ENCODE measurements at regions not wholly inside any gene's neighbourhood (a gene's known extent, or its start where the extent isn't known, plus 50 kb on each side); places are given as distances from the start of the nearest gene placed in this dataset.

DNA sequence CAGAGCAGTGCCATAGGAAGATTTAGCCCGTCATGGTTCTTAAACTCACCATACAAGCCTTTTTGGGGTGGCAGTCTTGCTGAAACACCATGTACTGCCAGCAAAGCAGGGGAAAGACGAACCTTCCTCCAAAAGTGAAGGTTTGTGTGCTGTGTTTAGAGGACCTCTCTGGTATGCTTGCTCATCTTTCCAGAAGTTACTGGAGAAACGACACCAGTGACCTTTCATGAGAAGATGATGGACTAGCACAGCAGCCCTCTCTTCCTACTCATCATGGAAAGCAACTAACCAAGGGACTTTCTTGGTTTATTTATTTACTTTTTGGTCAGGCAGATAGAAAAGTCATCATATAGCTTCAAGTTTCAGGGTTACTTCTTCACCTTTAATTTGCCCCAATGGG is 247.4 kb downstream of the PTEN start:
- DNase-seq (ENCODE audit: low read depth): no peak

DNA sequence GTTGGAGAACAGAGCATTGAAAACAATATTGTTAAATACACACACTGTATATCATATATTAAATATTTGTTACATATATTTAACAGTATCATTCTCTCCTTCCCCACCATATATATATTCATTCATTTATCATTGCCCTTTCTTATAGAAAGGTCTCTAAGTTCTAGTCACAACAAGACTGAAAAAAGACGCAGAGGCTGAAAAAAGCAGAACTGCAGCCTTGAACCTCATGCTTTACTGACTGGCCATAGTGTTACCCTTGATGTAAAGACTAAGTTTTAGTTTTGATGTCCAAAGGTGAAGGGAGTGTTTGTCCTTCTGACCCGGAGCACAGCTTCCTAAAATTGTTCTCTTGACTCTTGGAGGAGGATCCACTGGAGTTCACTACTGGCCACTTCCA is 247.9 kb downstream of the PTEN start:
- DNase-seq (ENCODE audit: low read depth): no peak

DNA sequence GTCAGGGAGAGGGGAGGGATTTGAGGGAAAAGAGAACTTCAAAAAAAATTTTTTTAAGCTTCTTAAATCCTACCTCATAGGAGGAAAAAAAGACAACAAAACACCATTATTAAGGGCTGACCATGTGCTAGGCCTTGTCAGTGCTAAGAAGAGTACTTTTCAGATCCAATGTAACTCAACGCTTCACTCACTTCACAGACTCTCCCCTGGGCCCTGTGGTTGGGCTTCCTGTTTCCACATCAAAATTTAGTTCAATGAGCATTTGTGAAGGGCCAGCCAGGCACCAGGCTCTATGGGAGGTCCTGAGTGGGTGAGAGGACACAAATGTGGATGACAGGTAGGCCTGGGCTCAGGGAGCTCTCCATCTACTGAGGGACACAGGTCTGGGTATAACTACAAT is 249.8 kb downstream of the PTEN start:
- DNase-seq (ENCODE audit: low read depth): no peak

DNA sequence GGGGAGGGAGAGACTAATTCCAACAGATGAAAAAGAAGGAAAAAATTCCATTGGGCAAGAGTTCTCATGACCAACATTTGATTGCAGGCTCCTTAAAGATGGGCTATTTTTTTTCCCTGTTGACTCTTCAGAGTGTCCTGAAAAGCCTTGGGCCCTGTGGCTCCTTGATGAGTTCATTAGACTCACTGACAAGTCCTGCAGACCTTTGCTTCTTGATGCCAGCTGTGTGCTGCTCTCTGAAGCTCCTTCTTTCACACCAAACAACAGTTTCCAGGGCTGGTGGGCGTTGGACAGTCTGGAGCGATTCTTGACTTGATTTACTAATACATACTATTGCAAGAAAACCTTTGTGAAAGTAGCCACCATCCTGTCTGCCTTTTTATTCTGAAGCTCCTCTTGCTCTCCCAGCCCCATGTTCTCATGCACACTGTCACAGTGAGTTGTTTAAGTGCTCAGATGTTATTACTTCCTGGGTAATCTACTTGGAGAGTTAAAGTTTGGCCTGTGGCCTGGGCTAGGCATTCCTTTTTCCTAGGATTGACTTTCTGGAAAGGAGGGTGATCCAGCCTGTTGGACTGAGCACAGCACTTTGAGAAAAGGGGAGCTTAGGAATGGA is 250.3 kb downstream of the PTEN start:
- no peak for DNase-seq (ENCODE audit: low read depth)

DNA sequence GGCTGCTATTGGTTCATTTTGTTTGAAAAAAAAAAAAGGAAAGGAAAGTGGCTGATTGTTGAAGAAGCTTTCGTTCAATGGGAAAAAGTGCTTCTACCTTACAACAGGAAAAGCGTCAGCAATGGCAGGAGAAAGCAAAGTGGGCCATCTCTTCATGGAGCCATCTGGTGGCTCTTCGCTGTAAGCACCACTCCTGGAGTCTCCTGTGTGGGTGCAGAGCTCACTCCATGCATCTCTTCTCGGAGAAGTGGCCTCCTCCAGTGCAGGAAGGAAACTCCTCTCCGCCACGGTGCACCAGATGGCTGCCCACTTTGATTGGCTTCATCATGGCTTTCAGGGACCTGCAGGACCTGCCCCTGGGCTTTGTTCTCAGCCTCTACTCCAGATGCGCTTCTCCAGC is 250.9 kb downstream of the PTEN start:
- no peak for DNase-seq (ENCODE audit: low read depth)

DNA sequence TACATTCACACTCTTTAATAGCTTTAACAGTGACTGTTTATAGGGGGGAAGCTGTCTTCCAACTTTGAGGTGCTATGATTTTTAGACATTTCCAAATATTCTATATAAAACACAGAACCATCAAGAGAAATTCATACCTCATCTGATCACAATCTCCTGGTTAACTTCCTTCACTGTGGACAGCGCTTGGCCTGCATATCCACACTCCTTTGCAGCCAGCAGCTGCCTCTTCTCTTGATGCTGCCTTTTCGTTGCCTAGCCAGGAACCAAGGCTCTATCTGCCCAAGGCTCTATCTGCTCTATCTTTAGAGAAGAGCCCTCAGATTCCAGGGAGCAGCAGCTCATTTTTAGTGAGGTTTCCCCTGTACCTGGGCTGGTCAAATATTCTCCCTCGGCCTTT is 252.0 kb downstream of the PTEN start:
- DNase-seq (ENCODE audit: low read depth): no peak

DNA sequence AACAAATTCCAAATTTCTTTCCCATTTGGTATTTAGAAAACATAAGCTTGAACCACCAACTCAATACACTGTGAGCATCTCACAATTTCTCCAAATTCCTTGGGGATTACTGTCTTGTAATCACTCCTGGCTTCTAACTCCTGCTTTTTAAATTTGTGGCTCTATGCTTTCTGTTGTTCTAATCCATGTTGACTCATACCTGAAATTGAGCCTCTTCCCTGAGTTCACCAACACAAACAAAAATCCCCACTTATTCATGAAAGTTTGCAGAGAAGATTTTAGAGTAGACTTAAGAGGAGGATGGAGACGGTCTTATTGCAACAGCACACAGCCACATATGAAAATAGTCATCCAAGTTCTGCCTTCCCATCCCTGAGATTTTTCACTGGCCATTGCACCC is 252.5 kb downstream of the PTEN start:
- no peak for DNase-seq (ENCODE audit: low read depth)

DNA sequence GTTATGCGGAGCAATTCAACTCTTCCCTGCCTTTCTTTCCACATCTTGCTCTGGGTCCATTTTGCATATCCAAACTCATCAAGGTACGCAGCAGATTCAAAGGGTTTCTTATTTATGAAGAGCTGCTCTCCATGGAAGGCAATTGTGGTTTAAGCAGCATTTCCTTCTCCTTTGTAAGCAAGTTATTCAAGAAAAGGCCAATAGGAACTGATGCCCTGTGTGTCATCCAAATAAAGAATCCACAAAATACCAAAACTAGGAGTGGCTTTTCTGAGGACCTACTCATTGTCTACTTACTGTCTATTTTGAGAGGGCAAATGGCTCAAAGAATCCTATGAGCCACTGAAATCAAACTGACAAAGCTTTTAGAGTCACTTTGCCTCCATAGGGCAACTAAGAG is 253.1 kb downstream of the PTEN start:
- no peak for DNase-seq (ENCODE audit: low read depth)

DNA sequence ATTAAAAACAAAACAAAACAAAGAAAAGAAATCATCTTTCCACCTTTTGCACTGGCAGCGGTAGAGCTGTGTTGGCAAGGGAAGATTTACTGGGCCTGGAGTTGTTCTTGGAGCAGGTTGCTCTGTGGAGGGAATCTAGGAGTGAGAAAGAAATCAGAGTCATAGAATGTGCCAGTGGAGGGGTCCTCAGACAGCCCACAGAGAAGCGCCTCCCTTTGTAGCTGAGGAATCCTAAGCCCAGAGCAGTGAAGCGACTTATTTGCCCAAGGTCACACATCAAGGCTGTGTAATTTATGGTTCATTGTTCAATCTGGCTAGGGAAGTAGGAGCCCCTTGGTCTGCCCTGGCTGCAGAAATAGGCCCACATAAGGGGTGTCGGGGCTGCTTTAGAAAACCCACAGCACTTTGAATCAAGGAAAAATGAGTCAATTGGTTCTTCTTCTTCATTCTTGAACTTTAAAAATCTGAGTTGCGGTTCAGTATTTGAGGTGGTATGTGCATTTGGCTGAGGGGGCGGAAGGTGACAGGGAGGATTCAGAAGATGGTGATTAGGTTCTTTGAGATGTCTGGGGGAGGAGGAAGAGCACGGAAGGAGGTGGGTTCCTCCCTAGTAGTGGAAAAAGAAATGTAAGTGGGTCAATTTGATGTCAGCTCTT is 253.7 kb downstream of the PTEN start:
- no peak for DNase-seq (ENCODE audit: low read depth)

DNA sequence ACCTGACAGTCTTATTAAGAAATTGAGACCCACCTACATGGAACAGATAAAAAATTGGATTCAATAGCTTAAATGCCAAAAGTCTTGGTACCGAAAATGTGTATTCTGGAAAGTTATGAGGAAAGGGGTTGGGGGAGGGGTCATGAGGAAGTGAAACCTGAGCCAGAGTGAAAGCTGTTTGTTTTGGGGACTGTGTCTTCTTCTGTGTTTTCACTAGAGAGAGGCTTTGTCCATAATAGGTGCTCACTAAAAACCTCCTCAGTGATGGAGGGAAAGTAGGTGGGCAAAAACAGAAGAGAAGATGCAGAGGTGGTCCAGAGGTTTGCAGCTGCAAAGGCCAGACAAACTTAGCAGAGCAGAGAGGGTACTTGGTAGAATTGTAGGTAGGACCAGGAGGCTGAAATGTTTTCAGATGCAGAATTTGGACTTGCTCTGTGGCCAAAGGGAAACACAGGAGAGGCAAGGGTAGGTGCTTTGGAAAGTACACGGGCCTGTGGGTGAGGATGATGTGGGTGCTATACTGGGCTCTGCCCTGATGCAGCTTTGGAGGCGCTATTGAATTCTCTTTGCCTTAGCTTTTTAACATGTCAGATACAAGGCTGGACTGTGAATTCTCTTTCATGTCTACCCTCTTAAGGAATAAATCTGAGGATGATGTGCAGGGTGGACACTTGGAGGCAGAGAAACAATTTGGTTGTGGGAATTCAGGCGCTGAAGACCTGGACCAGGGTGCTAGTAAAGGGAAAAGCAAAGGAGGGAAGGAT is 254.6 kb downstream of the PTEN start:
- no peak for DNase-seq (ENCODE audit: low read depth)

DNA sequence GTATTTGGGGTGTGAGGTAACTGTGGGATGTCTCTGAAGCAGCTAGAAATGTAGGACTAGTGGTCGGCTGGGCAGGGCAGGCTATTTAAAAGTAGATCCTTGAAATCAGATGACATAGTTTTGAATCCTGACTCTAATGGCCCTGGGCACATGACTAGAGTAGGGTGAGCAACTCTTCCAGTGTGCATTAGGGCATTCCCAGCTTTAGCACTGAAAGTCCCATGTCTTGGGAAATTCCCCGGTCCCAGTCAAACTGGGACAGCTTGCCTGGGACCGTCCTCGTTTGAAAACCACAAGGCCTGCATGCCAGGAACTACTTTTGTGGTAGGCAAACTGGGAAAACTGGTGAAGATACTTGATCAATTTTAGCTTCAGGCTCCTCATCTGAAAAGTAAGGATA is 255.3 kb downstream of the PTEN start:
- DNase-seq (ENCODE audit: low read depth): no peak

DNA sequence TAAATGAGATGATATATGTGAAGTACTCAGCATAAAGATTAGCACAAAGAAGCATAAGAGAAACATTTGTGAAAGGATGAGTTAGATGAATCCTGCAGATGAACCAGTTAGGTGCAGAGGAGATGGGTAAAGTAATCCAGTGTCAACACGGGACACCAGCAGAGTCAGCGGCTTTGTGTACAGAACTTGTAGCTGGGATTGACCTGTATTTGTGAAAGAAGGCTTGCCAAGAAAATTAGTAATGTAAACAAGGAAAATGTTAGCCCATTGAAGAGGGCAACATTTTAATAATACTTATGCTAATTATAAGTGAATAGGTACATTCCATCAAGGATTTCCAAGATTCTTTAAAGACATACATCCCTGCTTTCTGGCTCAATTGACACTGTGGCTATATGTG is 255.7 kb downstream of the PTEN start:
- DNase-seq (ENCODE audit: low read depth): no peak

DNA sequence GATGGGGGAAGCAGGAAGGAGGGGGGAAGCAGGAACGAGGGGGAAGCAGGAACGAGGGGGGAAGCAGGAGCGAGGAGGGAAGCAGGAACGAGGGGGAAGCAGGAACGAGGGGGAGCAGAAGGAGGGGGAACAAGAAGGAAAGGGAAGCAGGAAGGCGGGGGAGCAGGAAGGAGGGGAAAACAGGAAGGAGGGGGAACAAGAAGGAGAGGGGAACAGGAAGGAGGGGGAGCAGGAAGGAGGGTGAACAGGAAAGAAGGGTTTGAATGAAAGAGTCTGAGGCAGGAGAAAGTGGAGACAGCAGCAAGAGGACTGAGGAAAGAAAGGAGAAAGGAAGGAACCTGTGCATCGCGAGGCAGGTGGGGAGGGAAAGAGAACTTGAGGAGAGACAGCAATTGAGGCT is 256.6 kb downstream of the PTEN start:
- DNase-seq (ENCODE audit: low read depth): no peak

DNA sequence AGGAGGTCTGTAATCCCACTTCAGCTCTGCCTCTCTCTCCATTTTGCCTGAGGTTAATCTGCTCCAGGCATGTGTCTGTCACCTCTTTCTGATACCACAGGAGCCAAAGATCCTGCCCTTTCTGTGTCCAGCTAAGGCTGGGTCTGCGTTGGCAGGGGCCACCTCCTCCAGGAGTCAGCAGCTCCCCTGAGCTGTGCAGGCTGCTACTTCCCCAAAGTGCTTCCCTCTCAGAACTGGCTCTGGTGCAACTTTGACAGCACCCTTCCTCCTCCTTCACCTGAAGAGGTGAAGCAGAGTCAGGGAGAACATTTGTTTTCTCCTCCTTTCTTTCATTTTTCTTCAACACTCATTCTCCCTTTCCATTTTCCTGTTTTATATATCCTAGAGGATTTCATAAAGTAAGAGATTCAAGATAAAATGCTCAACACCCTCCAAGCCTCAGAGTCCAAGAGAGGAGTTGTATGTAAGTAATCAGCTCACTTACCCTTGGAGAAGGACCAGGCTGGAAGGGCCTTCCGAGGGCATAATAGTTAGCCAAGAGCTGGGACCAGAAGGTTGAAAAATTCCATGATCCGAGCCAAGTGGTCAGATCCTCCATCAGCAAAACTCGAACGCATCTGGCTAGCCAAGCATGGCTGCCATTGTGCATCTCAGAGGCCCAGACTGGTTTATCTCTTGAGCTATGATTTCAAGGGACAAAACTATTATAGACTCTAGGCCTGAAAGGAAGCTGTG is 257.3 kb downstream of the PTEN start:
- DNase-seq (ENCODE audit: low read depth): no peak

DNA sequence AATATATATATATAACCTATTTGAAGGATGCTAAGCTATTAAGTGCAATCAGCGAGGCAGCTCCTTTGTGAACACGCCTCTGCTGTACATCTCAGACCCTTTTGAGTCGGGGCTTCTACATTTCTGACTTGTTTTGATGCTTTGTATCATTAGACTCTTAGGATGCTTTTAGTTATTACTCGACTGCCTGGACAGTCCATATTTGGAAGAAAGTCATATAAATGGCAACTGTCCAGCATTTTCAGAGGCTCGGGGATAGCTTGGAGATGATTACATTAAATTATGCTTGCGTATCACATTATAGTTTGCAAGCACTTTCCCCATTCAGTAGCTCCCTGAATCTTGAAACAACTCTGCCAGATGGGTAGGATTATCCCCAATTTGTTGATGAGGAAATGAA is 257.9 kb downstream of the PTEN start:
- DNase-seq (ENCODE audit: low read depth): no peak

DNA sequence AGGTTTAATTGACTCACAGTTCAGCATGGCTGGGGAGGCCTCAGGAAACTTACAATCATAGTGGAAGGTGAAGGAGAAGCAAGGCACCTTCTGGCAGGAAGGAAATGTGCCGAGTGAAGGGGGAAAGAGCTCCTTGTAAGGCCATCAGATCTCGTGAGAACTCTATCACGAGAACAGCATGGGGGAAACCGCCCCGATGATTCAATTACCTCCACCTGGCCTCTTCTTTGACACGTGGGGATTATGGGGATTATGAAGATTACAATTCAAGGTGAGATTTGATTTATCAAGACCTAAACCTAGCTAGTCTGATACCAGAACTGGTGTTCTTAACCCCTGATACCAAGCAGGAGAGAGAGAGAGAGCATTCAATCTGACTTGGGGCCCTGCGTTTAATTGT is 258.7 kb downstream of the PTEN start:
- DNase-seq (ENCODE audit: low read depth): no peak

DNA sequence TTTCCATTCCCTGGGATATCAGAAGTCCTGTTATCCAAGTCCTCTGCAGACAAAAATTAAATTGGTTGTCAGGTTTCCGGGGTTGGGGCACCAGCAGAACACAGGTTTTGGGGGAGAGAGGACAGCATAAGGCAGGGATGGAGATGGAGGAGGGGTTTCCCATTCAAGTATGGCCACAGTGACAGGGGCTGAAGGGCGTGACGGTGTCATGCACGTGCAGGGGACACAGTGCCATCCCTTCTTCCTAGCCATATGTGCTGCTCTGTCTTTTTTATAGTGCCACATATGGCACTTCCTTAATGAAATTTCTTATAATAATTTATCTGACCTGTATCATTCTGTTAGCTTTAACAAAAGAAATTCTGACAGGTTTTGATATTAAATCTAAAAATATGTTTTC is 259.2 kb downstream of the PTEN start:
- no peak for DNase-seq (ENCODE audit: low read depth)

DNA sequence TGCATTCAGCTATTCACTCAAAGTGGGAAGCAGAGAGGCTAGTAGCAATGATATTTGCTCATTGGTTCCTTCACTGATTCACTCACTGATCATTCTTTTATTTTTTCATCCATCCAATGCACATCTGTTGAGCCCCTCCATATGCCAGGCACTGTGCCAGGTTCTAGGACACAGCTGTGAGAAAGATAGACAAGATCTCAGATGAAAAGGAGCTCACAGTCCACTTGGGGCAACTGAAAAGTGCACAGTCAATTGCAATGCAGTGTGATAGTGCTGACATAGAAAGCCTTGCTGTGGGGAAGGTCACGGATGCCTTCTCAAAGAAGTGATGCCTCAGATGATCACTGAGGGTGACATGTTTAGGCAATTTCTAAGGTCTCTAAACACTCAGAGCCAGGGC is 262.3 kb downstream of the PTEN start:
- DNase-seq (ENCODE audit: low read depth): no peak

DNA sequence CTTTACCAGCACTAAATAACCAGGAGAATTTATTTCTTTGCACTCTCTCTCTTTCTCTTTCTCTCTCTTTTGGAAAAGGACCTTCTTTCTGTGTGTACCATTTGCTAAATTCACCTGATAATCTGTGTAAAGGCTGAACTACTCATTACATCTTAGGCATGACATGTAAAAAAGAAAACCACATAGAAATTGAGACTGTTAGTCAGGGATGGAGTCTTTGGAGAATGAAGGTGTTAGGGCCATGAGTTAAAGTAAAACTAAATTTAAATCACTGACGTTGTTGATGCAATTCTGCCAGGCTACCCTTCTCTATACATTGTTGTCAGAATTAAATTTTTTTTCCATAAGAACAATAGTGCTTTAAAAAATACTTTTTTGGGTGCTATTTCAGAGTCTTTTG is 263.3 kb downstream of the PTEN start:
- DNase-seq (ENCODE audit: low read depth): no peak

DNA sequence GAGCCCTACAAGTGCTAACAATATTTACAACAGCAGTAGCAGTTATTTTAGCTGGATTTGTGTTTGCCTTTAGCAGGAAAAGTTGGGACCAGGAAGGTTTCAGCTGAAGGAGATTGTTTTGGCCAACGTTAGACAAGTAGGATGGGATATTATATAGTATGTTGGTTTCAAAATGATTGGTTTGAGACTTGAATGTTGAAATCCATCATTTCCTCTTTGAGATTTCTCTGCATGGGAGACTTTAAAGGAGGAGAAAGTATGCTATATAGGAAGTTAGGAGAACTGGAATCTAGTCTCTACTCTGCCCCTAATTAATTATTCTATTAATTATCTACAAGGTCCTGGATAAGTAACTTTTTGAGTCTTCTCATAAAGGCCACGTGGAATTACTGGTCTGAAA is 263.8 kb downstream of the PTEN start:
- DNase-seq (ENCODE audit: low read depth): no peak

DNA sequence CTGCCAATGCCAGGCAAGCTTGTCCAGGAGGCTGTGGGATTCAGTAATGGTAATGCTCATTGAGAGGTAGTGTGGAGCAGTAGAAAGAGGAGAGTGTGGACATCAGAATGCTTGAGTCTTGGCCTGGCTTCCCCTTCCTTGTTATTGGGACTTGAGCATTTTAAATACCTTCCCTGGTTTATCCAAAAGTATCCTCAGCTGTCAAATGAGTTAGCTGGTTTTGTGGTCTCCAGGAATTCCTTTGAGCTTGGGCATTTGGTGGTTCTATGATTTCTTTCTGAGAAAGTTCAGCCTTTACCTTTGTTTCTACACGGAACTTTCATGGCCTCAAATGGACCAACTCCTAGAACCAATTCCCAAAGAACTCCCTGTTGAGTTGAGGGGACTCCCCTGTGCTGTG is 264.3 kb downstream of the PTEN start:
- no peak for DNase-seq (ENCODE audit: low read depth)

DNA sequence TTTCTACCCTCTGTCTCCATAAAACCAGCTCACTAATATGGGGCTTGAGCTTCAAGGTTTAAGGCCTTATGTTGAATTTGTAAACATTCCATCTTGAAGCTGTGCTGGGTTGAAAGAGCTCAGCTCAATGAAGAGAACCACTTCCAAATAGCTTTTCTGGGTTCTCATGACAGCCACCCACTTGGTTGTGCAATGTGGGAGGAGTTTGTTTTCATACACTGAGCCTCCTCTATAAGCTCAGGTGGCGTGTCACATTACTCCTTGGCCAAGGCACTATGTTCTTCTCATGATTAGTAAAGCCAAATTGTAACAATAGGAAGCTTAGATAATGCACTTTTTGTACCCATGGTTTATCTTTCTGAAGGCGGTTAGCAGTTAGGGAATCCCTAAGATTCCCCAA is 265.6 kb downstream of the PTEN start:
- DNase-seq (ENCODE audit: low read depth): no peak

DNA sequence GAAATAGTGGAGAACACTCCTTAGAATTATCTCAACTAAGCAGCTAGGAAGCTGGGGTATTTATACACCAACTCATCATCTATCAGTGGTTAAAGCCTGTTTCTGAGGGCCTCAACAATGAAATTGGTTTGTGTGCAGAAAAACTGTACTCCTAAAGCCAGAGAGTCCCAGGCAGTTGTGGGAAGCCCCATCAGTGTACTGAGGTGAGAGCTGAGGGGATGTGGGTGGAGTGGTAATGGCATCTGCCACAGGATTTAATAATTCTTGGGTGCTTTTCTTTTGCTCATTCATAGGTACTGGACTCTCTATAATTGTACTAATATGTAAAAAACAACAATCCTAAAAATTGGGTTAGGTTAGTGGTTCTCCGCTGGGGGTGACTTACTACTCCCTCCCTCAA is 267.5 kb downstream of the PTEN start:
- DNase-seq (ENCODE audit: low read depth): no peak

Measured in CMK (cell line).